Neural cell (in vitro differentiated cells): ENCODE measurements at regions not wholly inside any gene's neighbourhood (a gene's known extent, or its start where the extent isn't known, plus 50 kb on each side); places are given as distances from the start of the nearest gene placed in this dataset.

Experiments
- EZH2 ChIP-seq: fragments of 200-600, 300-800 bp; shearing (Covaris generic), sonication (generic); IDR thresholded peaks from 2 replicates; pipeline ENCODE4 v1.6.1; 2014; ENCODE audit warnings: antibody characterized with exemption, low read length, borderline replicate concordance, mild to moderate bottlenecking; ENCODE audit not compliant: insufficient read depth, poor library complexity, severe bottlenecking
- POLR2AphosphoS5 ChIP-seq: IDR thresholded peaks from 2 replicates; pipeline ENCODE4 v1.6.1; 2012
- RAD21 ChIP-seq: fragments of 450-650 bp; conservative IDR thresholded peaks from 2 replicates; pipeline ENCODE4 v1.6.1; 2014; ENCODE audit warnings: antibody characterized with exemption, mild to moderate bottlenecking, moderate library complexity

GRCh38 chr17:70298929-70299531 is 129.7 kb downstream of the KCNJ2 start:
- TF ChIP-seq RAD21, result no peak
- no peak for TF ChIP-seq POLR2AphosphoS5
- TF ChIP-seq EZH2, result no peak
